Germinal center (tissue), 1 donor: ENCODE measurements at regions not wholly inside any gene's neighbourhood (a gene's known extent, or its start where the extent isn't known, plus 50 kb on each side); places are given as distances from the start of the nearest gene placed in this dataset.
"Not testable (repeated sequence)": the region's sequence is repeated elsewhere in the genome, so short reads cannot be mapped to it uniquely, and the experiment has no call there.

Source experiments
- DNase-seq: peaks from one replicate; pipeline ENCODE4 v3.0.0; 2012; ENCODE audit warnings: mixed read lengths, low spot score

DNA sequence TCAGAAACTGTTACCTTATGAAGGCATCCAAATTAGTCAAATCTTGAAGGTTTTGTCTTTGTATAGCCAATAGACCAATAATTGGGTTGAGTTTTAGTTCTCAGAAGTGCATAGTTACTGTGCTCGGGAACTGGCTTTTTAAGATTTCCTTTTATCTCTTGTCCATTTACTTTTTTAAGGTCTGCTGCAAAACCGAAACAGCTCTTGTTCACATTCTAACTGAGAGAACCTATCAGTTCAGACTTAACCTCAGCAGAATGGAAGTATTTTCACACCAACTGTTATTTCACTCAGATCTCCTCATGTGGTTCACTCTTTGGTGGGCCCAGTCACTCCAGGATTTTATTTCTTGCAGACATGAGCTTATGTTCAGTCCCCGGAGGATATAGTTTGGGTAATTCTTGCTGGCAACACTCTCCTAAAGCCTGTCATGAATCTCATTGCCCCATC lies 55.5 kb downstream of the TPBG start:
- DNase-seq = no peak

- no peak for DNase-seq
These were observed 56.2 kb downstream of the TPBG start for GRCh38 chr6:82419859-82420258.

- no peak for DNase-seq
These were observed 67.0 kb downstream of the TPBG start for GRCh38 chr6:82430611-82431010.

- no peak for DNase-seq
These were observed 73.1 kb downstream of the TPBG start for GRCh38 chr6:82436740-82437139.

DNA sequence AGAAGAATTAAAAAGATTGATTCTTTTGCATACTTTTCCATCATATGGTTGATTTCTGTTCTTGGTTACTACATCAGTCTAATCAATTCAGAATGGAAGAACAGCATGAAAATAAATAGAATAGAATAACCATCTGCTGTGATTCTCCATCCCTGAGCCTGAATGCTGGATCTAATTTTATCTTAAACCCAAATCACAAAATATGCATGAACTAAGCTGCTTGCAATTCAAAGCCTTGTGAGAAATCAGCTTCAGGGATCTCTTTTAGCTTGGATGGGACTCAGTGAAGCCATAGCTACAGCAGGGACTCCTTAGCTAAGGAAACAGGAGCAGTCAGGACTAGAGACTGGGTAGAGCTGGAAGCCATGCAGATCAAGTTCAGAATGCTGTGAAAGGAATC lies 74.1 kb downstream of the TPBG start:
- DNase-seq = no peak

DNA sequence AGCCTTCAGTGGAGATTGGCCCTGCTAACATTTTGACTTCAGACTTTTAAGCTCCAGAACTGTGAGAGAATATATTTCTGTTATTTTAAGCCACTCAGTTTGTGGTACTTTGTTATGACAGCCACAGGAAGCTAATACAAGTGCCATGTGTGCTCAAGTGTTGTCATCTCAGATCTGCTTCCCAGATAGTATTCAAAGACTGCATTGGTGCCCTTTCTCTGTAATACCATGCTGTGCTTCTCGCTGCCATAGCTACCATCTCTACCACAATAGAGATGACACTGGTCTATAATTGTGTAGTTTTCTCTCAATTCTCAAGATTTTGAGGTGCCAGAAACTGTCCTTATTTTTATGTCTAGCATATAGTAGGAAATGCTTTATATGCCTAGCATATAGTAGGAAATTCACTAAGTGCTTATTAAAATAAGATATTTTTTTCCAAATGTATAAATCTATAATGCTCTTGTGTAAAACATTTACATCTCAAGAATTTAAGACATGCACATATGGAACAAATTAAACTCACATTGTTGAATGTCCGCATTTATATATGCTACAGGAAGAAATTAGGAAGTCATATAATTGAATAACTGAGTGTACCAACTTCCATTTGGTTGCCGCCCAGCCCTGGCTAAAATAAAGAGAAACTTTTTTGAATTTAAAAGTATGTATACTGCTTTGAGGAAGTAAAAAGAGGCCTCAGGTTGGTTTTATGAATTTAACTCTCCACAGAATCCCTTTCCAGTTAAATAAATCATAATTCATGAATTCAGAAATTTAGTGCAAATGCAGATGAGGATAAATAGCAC lies 77.6 kb downstream of the TPBG start:
- no peak for DNase-seq

DNA sequence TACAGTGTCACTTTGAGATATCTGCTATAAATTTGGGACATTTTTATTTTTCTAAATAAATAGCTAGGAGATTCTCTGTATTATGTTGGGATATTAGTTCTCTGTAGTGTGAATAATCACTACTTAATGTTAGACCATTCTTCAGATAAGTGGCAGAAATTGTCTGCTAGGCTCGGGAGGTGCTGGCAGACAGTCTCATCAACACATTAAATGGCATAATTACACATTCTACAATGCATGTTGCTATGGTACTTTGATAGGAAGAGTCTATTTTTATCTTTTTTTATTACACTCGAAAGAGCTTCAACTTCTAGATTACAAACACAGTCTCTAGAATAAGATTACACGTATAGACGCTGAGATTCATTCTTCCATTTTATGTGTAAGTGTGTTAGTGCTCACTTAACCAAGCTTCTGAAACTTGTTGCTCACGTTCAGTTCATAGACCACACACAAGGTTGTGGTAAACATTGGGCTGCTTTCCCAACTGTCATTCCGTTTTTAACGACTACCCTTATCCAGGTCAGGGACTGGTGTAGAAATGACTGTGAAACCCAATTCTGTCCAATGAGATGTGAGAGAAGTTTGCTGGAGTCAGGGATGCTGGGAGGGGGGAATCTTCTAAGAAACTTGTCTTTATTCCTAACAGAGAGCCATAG lies 78.6 kb downstream of the TPBG start:
- DNase-seq = no peak

DNA sequence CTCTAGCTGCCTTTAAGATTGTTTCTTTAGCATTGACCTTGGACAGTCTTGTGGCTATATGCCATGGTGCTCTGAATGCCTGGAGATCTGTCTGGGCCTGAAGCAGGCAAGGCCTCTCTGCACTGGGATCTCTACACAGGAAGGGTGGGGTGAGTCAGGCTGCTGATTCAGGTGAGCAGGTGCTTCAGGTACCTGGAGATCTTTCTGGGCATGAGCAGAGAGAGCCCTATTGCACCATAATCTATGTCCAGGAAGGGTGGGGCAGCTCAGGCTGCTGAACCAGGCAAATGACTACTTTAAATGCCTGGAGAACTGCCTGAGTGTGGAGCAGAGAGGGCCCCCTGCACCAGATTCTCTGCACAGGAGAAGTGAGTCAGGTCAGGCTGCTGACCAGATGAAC lies 94.5 kb downstream of the TPBG start:
- DNase-seq = no peak

DNA sequence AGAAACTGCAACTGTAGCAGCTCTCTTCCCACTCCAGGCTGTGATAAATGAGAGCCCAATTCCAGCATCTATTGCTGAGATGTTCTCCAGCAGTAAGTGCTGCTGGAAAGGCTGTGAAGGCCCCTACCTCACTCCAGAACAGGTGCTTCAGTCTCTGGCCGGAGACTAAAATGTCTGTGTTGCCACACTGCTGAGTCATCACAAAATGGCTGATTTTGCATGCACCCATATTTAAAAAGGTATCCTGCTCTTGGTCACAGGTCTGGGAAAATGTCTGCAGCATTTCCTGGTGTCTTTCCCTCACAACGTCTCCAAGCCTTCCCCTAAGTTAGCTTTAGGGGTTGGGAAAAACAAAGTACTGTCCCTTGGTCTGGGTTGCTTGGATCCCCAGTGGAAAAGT lies 95.1 kb downstream of the TPBG start:
- no peak for DNase-seq

GRCh38 chr6:82461536-82461935 lies 97.9 kb downstream of the TPBG start:
- no peak for DNase-seq

DNA sequence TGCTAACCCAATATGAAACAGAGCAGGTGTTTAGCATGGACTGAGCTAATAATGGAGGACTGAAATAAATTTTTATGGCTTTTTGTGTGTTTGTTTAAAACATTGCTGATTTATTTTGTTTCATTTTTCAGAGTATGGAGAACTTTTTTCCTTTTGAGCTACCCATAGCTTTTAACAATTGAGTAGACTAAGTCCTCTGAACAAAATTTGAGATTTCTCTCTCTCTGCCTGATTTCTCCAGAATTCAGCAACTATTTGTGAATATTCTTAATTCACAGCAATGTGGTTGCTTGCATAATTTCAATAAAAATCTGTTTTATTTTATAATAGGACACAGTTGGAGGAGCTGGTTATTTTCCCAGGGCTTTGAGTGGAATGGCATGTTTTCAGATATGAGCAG lies 103.7 kb downstream of the TPBG start:
- no peak for DNase-seq

DNA sequence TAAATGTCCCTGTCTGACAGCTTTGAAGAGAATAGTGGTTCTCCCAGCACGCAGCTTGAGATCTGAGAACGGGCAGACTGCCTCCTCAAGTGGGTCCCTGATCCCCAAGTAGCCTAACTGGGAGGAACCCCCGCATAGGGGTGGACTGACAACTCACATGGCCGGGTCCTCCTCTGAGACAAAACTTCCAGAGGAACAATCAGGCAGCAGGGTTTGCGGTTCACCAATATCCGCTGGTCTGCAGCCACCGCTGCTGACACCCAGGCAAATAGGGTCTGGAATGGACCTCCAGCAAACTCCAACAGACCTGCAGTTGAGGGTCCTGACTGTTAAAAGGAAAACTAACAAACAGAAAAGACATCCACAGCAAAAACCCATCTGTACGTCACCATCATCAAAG lies 106.5 kb downstream of the TPBG start:
- not testable (repeated sequence) for DNase-seq

GRCh38 chr6:82475106-82475505 lies 111.5 kb downstream of the TPBG start:
- not testable (repeated sequence) for DNase-seq

GRCh38 chr6:82484001-82484400 lies 120.4 kb downstream of the TPBG start:
- no peak for DNase-seq

DNA sequence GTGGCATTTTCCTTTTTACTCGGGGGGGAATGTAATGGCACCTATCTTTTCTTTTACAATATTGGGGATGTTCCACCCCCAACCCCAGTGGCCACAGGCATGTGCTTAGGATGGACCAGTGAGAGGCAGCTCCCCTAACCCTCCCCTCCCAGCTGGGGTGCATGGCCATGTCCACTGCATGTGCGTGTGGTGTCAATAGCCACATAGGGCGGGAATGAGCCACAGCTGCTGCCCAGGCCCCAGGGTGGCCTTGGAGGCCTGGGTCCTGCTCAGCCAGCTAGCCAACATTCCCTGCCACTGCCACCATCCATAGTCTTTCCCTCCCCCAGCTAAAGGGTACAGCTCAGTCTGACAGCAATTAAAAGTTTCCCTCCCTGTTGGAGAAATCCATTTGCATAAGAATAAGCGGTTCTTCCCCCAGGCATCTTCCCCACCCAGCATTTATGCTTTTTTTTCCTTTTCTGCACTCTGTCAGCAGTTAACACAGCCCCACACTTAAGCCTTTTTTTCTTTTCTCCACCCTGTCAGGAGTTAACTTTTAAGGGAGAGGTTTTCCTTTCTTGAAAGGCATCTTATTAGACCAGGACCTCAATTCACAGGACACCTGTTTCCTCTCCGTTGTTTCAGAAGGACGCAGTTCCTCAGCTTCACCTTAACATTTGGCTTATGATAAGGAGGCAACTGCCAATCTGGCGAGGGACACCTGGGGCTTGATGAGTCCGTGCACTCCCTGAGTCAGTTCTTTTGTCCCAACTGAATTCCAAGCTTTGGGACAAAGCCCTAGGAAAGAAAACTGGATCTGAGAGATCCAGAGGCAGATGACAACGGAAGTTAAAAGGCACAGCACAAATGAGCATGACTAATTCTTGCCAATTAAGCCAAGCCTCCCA lies 121.4 kb downstream of the TPBG start:
- no peak for DNase-seq

DNA sequence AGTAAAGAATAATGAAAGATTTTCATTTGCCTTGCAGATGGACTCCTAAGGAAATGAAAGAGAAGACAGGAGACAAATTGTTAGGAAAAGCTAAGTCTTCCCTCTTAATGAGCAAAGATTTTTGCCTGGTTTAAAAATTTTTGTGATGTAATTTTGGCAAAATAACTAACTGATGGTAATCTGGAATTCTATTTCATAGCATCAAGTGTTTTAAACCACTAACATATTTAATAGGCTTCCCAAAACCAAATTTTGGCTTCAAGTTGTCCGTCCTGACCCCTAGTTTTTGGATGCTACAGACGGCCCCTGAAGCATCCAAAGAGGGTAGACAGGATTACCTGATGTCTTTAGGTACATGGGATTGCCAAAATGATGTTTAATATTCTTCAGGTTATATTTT lies 124.3 kb downstream of the TPBG start:
- no peak for DNase-seq

DNA sequence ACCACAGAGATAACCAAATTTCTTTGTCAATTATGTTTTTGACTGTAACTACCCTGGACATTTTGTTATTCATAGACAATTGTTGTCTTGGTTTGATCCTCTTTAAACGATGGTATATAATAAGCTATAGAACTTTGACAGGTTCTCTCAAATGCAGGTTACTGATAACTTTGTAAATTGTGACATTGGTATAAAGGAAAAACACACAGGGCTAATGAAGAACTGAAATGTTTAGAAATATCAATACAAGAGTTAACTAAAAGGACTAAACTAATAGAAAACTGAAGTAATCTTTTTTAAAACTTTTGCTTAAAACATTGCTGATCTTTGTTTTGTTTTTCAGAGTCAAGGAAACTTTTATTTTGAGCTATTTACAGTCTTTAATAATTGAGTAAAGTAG lies 124.8 kb downstream of the TPBG start:
- no peak for DNase-seq

DNA sequence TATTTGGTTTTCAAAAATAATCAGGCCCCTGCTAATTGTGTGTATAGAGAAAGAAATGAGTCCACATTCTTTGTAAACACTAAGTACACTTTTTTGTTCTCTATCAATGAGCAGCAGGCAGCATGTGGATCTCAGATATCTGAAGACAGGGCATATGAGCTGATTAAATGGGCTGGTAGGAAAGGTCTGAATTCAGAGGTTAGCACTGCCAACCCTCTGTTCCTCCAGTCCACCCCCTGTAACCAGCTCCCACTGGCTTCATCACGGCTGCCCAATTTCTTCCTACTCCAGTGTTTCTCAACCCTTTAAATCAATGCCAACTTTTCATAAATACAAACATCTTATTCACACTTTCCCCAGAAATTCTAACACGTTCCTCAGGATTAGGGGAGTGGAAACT lies 128.5 kb downstream of the TPBG start:
- no peak for DNase-seq

GRCh38 chr6:82493467-82493866 lies 129.8 kb downstream of the TPBG start:
- no peak for DNase-seq

DNA sequence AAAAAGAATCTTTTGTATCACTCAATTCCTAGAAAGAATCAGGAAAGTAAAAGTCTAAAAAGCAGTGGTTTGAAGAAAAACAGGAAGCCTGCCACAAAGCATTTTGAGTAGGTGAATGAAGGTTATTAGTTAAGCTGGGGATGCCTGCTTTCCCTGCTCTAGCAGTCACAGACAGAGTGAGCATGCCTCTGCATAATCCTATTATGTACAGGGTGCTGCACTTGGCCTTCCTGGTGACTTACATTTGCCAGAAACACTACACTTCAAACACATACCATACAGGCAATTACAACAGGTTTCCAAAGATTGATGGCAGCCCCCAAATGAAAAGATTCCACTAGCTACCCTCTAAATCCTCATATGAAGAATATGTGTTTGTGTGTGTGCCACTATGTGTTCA lies 130.8 kb downstream of the TPBG start:
- DNase-seq = no peak

GRCh38 chr6:82501901-82502300 lies 138.3 kb downstream of the TPBG start:
- DNase-seq = not testable (repeated sequence)

GRCh38 chr6:82506526-82506925 lies 142.9 kb downstream of the TPBG start:
- DNase-seq = no peak

DNA sequence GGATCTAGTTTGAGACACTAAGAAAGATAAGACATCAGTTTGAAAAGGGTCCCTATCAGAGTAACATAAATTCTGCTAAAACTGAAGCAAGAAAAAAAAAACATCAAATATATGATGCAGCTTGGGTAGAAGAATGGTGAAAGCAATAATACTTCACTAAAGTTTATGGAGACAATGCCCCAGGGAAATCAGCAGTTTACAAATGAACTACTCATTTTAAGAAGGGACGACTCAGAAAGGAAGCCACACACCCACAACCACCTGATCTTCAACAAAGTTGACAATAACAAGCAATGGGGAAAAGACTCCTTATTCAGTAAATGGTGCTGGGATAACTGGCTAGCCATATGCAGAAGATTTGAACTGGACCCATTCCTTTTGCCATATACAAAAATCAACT lies 143.5 kb downstream of the TPBG start:
- no peak for DNase-seq
